C4-2B (cell line): ENCODE measurements at regions not wholly inside any gene's neighbourhood (a gene's known extent, or its start where the extent isn't known, plus 50 kb on each side); places are given as distances from the start of the nearest gene placed in this dataset.

ENCODE experiments used
- H3K27ac ChIP-seq: fragments of 450-650 bp; 2 replicates; pipeline ENCODE4 v1.5.1; 2017
- CTCF ChIP-seq: fragments of 450-650 bp; conservative IDR thresholded peaks from 2 replicates; pipeline ENCODE4 v1.5.1; 2017; ENCODE audit warnings: mild to moderate bottlenecking
- ZFX ChIP-seq: fragments of 450-650 bp; IDR thresholded peaks from 2 replicates; pipeline ENCODE4 v1.6.1; 2017

DNA sequence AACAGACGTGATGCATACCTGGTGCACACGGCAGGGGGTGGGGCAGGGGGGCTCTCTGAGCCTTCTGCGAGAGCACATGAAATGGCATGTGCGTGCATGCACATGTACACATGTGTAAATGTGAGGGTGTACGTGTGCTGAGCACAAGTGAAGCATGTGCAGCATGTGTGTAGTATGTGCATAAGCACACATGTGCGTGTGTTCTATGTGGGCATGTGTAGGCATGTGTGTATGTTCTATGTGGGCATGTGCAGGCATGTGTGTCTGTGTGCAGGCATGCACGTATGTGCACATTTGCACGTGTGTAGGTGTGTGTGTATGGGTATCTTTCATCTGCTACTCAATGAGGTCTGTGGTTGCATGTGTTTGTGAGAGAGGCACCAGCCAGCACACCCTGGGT lies 371.2 kb downstream of the CTTN start:
- H3K27ac ChIP-seq, result no peak overlapping the region
- TF ChIP-seq ZFX, result no peak
- no peak for TF ChIP-seq CTCF

GRCh38 chr11:70771099-70771885 lies 373.0 kb downstream of the CTTN start:
- no peak for TF ChIP-seq CTCF
- no peak for TF ChIP-seq ZFX
- H3K27ac ChIP-seq, result no peak overlapping the region

- TF ChIP-seq ZFX, result no peak
- no peak for TF ChIP-seq CTCF
- no peak overlapping the region for H3K27ac ChIP-seq
Measured at GRCh38 chr11:70772950-70773349, 374.6 kb downstream of the CTTN start.

- TF ChIP-seq CTCF (no peak), ZFX (no peak)
- no peak overlapping the region for H3K27ac ChIP-seq
Measured at GRCh38 chr11:70775386-70776075, 377.2 kb downstream of the CTTN start.

GRCh38 chr11:70776914-70777532 lies 378.7 kb downstream of the CTTN start:
- no peak overlapping the region for H3K27ac ChIP-seq
- no peak for TF ChIP-seq CTCF

DNA sequence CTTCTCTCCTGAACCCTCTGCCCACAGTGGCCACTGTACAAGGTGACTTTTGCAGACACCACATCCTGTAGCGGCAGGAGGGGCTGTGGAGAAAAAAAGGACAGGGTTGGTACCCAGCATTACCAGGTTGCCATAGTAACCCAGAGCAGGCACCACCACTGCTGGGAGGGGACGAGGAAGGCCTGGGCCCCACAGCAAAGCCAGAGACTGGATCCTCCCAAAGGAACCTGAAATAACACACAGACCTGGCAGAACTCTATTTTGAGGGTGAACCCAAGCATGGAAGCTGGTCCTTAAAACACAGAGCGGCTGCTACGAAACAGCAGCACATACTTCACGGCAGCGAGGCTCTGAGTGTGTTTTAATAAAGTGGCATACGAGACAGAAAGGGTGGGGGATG lies 380.6 kb downstream of the CTTN start:
- no peak overlapping the region for H3K27ac ChIP-seq
- no peak for TF ChIP-seq CTCF
